Dermis microvascular lymphatic vessel endothelial cell (primary cell): ENCODE measurements at regions not wholly inside any gene's neighbourhood (a gene's known extent, or its start where the extent isn't known, plus 50 kb on each side); places are given as distances from the start of the nearest gene placed in this dataset.

ENCODE experiments used
- DNase-seq, 2 donors: peaks; one replicate each; pipeline versions ENCODE4 v3.0.0 to v3.0.0-alpha.2; 2010; ENCODE audit warnings: low read depth in 2 of 2

DNA sequence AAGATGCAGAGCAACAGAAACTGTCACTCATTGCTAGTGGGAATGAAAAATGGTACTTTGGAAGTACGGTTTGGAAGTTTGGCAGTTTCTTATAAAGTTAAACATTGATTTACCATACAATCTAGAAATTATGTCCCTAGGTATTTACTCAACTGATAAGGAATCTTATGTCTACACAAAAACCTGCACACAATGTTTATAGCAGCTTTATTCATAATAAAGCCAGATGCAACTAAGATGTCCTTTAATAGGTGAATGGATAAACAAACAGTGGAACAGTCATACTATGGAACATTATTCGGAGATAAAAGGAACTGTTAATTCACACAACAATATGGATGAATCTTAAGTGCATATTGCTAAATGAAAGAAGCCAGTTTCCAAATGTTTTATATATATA, 96.2 kb upstream of the SIRPA start:
- DNase-seq = no peak

GRCh38 chr20:1793821-1794220, 101.4 kb upstream of the SIRPA start:
- DNase-seq = no peak

- no peak for DNase-seq
These were observed 102.9 kb upstream of the SIRPA start for GRCh38 chr20:1792274-1792673.

DNA sequence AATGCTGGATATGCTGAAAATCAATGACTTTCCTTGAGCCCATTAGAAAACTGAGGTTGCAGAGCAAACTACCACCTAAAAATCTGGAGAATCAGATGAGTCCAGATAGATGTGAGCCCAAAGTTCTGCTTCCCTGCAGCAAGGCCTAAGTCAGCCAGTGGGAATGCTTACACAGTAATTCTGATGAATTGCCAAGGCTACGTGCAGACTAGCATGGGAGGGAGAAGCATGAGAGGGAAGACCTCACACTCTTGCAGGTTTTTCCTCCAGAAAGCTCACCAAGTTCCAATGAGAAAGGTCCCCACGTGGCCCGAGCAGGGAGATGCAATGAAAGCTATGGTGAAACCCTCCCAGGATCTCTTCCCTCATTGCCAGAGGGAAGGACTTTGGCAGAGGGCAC, 104.8 kb upstream of the SIRPA start:
- no peak for DNase-seq

DNA sequence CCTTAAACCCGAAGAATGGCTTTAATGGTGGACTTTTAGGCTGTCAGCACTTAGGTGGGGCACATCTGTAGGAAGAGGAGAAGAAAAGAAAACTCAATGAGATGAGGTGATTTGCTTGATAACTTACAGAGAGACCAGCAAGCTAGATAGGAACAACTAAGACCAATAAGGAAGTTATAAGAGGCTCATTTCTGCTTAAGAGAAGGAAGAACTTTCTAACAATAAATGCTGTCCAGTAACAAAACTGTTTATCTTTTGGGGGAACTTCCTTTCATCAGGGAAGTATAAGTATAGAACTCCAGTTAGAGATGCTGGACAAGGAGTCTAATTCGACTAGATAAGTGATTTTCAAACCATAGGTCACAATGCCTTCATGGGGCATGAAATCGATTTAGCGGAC, 107.2 kb upstream of the SIRPA start:
- DNase-seq = no peak

DNA sequence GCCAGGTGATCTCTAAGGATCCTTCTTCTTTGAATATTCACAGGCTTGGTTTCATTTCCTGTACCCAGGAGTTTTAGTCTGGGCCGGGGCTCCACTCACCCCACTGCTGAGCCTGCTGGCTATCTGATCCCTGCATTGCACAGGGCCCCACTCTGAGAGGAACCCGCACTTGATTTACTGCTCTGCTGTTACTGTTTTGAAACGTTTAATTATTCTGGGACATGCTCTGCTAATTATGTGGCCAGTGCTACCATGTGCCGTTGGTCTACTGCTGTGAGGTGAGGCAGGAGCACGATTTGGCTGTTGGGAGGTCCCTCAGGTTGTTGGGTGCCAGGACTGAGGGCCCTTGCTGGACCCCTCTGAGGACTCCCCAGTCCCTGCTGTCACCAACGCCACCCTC, 108.7 kb upstream of the SIRPA start:
- DNase-seq = no peak

GRCh38 chr20:1784586-1784985, 110.6 kb upstream of the SIRPA start:
- no peak for DNase-seq

- no peak for DNase-seq
These were observed 112.0 kb upstream of the SIRPA start for GRCh38 chr20:1783245-1783644.

- DNase-seq = no peak
These were observed 113.0 kb upstream of the SIRPA start for GRCh38 chr20:1782181-1782580.

- DNase-seq = no peak
These were observed 115.6 kb upstream of the SIRPA start for GRCh38 chr20:1779567-1779966.

DNA sequence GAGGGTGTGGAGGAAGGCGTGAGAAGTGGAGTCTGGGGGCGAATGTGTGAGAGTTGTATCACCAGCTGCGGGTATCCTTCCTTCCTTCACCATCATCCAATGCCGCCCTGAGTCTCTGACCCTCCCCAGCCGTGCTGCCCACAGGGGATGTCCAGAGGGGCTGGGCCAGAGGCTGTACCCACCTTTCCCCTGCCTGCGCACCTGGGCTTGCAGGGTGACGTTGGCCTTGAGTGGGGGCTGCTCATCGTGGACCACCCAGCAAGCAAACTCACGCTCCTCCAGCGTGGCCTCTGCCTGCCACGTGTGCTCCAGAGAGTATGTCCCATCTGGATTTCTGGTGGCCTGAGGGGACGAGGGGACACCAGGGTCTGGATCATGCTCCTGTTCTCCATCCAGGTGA, 116.9 kb upstream of the SIRPA start:
- DNase-seq = no peak

DNA sequence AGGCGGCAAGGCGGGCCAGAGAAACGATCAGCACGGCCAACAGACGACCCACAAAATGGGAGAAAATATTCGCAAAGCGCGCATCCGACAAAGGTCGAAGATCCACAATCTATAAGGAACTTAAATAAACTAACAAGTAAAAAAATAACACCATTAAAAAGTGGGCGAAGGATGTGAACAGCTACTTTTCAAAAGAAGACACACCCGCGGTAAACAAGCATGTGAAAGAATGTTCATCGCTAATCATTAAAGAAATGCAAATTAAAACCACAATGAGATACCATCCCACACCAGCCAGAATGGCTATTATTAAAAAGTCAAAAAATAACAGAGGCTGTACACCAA, 117.8 kb upstream of the SIRPA start:
- no peak for DNase-seq

- DNase-seq = peak; percentile 82 to 89
These were observed 118.3 kb upstream of the SIRPA start for GRCh38 chr20:1776681-1777475.

DNA sequence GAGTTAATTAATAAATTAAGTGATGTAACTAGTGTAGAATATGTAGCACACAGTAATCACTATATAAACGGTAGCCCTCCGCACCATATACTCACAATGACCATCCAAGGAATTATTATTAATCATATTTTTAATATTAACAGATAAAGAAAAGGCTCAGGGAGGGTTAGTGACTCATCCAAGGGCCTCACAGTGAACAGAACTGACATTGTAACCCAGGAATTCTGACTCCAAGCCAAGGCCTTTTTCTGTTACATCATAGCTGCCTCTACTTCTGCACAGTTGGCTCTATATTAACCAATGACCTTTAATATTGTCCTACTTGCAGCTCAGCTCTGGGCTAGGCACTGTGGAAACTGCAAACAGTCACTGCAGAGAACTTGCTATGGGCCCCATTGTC, 117.5 kb upstream of the SIRPG start:
- DNase-seq = no peak

DNA sequence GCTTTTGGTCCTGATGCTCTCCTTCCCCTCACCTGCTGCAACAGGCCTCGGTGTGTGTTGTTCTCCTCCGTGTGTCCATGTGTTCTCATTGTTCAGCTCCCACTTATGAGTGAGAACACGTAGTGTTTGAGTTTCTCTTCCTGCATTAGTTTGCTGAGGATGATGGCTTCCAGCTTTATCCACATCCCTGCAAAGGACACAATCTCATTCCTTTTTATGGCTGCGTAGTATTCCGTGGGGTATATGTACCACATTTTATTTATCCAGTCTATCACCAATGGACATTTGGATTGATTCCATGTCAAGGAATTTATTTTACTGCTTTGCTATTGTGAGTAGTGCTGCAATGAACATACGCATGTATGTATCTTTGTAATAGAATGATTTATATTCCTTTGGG, 116.9 kb upstream of the SIRPG start:
- no peak for DNase-seq

GRCh38 chr20:1773816-1774215, 116.2 kb upstream of the SIRPG start:
- no peak for DNase-seq

DNA sequence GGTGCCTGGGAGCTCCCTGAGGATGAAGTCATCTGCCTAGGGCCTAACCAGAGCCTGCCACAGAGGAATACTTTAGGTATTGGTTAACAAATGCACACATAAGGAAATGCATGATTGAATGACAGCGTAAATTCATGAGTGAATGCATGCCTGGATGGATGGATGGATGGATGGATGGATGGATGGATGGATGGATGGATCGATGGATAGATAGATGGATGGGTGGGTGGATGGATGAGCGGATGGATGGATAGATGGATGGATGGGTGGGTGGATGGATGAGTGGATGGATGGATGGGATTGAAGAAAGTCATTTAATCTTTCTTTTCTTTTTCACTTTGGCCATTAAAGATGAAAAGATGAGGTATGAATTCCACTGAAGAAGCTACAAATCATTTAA, 111.9 kb upstream of the SIRPG start:
- no peak for DNase-seq

GRCh38 chr20:1766731-1767130, 109.2 kb upstream of the SIRPG start:
- no peak for DNase-seq

DNA sequence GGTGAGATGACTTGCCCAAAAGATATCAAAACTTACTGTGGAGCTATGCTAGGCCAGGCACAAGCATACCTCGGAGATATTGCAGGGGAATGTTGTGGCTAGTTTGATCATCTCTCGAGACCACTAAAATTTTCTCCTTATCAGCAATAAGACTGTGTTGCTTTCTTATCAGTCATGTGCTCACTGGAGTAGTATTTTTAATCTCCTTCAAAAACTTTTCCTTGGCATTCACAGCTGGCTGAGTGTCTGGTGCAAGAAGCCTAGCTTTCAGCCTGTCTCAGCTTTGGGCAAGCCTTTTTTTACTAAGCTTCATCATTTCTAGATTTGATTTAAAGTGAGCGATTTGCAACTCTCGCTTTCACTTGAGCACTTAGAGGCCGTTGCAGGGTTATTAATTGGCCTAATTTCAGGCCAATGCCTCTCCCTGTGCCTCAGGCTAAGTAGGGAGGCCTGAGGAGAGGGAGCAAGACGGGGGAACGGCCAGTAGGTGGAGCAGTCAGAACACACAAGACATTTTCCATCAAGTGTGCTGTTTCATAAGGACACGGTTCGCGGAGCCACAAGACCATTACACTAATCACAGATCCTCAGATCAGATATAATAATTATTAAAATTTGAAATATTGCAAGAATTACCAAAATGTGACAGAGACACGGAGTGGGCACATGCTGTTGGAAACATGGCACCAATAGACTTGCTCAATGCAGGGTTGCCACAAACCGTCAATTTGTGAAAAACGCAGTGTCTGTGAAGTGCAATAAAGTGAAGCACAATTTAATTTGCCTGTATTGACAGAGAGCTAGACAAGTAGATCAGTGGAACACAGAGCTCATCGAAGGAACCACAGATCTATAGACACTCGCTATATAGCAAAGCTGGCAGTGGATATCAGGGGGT, 106.8 kb upstream of the SIRPG start:
- peak; percentile 68 to 84 for DNase-seq

DNA sequence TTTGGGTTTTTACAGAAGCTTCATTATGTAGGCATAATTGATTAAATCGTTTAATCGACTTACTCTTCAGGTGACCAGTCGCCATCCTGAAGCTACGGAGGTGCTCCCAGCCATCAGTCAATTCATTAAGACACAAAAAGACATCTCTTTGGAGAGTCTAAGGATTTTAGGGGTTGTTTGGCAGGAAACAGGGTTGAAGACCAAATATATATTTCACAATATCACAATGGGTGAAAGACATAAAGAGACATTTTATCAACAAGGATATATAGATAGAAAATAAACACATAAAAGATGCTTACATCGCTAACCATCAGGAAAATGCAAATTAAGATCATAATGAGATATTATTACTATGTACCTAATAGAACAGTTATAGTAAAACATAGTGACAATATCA, 104.0 kb upstream of the SIRPG start:
- no peak for DNase-seq

GRCh38 chr20:1761116-1761515, 103.5 kb upstream of the SIRPG start:
- peak in 1 of 2 donors; percentile 25 for DNase-seq

DNA sequence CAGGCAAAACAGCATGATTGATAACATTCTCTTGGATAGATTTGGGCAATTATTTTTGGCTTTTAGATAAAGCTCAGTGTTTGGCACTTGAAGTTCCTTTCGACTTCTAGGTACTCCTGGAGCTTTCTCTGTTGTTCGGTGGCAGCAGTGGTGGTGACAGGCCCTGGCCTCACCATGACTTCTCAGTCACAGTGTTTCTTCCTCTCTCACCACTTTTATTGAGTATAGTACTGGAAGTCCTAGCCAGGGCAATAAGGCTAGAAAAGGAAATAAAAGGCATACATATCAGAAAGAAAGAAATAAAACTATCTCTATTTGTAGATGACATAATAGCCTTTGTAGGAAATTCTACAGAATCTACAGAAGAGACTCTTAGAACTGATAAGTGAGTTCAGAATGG, 101.2 kb upstream of the SIRPG start:
- no peak for DNase-seq
